H4 (cell line): ENCODE measurements at regions not wholly inside any gene's neighbourhood (a gene's known extent, or its start where the extent isn't known, plus 50 kb on each side); places are given as distances from the start of the nearest gene placed in this dataset.
"Not testable (repeated sequence)": the region's sequence is repeated elsewhere in the genome, so short reads cannot be mapped to it uniquely, and the experiment has no call there.

ENCODE experiments used
- DNase-seq: peaks from one replicate; pipeline ENCODE4 v3.0.0-alpha.2; 2015; ENCODE audit warnings: low spot score

- DNase-seq, result not testable (repeated sequence)
Measured at GRCh38 chr7:65510187-65510538, 136.5 kb downstream of the ZNF92 start.

- not testable (repeated sequence) for DNase-seq
Measured at GRCh38 chr7:65519751-65520150, 146.1 kb downstream of the ZNF92 start.

GRCh38 chr7:65545465-65546161 is 172.0 kb downstream of the ZNF92 start:
- DNase-seq, result not testable (repeated sequence)

GRCh38 chr7:65549589-65550443 is 176.2 kb downstream of the ZNF92 start:
- not testable (repeated sequence) for DNase-seq

GRCh38 chr7:65550444-65550809 is 176.8 kb downstream of the ZNF92 start:
- DNase-seq, result not testable (repeated sequence)

GRCh38 chr7:65551042-65551441 is 177.4 kb downstream of the ZNF92 start:
- not testable (repeated sequence) for DNase-seq

GRCh38 chr7:65554553-65555476 is 181.2 kb downstream of the ZNF92 start:
- not testable (repeated sequence) for DNase-seq

- peak; percentile 23 for DNase-seq
Measured at GRCh38 chr7:65558584-65558983, 184.9 kb downstream of the ZNF92 start.

- not testable (repeated sequence) for DNase-seq
Measured at GRCh38 chr7:65561786-65562372, 188.2 kb downstream of the ZNF92 start.

- not testable (repeated sequence) for DNase-seq
Measured at GRCh38 chr7:65562522-65562921, 188.9 kb downstream of the ZNF92 start.

GRCh38 chr7:65563333-65563732 is 189.7 kb downstream of the ZNF92 start:
- DNase-seq, result not testable (repeated sequence)

- not testable (repeated sequence) for DNase-seq
Measured at GRCh38 chr7:65568226-65568625, 194.6 kb downstream of the ZNF92 start.

- DNase-seq, result not testable (repeated sequence)
Measured at GRCh38 chr7:65570990-65571389, 197.3 kb downstream of the ZNF92 start.

GRCh38 chr7:65572581-65572980 is 198.9 kb downstream of the ZNF92 start:
- not testable (repeated sequence) for DNase-seq

GRCh38 chr7:65576370-65576769 is 202.7 kb downstream of the ZNF92 start:
- not testable (repeated sequence) for DNase-seq

- not testable (repeated sequence) for DNase-seq
Measured at GRCh38 chr7:65582518-65583119, 209.0 kb downstream of the ZNF92 start.

GRCh38 chr7:65602495-65602894 is 228.8 kb downstream of the ZNF92 start:
- not testable (repeated sequence) for DNase-seq

- no peak for DNase-seq
Measured at GRCh38 chr7:65609131-65609530, 235.5 kb downstream of the ZNF92 start.

- DNase-seq, result not testable (repeated sequence)
Measured at GRCh38 chr7:65613644-65614289, 240.1 kb downstream of the ZNF92 start.

GRCh38 chr7:65616111-65616510 is 242.5 kb downstream of the ZNF92 start:
- DNase-seq, result not testable (repeated sequence)
